GM18870 (cell line): ENCODE measurements at regions not wholly inside any gene's neighbourhood (a gene's known extent, or its start where the extent isn't known, plus 50 kb on each side); places are given as distances from the start of the nearest gene placed in this dataset.

ENCODE experiments used
- ATAC-seq: cut with Tn5 transposase; IDR thresholded peaks from one replicate; pipeline ENCODE4 v1.9.1; 2021; ENCODE audit warnings: moderate library complexity; ENCODE audit not compliant: unreplicated experiment

DNA sequence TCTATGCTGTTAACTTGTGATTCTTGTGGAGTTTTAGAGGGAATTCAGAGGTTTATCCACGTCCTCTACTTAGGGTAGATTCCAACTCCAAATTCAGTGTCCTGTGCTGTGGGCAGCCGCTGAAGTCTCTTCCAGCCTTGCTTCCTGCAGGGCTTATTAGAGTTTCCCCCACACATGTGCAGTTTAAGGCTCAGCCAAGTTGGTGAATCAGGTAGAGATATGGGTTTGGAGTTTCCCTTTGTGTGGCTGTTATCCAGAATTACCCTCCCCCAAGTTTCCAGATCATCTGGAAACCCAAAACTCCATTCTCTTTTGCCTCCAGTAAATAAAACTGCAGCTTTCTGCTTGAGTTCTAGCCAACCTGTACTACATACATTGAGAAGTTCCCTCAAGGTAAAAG is 853.7 kb downstream of the GALC start:
- no peak for ATAC-seq

DNA sequence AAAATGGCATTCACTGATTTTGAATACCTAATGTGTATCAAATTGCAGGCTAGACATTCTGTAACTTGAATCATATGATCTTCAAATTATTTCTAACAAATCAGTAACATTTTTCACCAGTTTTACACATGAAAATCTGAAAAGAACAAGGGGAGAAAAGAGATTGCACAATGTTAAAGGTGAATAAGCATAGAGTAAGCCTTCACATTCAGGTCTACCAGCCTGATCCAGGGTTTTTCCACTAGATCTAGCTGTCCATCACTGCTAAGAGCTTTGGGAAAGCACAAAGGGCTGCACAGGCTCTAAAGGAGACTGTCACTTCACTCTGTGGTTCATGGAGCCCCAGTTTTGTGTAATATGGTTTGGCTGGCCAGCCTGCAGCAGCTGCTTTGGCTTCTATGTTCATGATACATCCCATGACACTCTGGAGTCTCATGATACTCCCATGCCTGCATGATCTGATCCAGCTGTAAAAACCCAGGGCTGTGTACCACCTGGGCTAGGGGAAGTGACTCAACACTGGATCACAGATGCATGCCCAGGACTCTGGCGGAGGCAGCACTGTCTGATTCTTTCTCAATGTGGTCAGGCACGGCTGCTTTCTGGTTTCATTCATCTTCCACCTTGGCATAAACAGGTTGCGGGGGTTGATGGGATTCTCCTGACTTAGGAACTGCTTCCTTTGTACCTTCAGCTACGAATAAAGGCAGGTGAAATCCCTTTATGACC is 859.7 kb downstream of the GALC start:
- no peak for ATAC-seq

DNA sequence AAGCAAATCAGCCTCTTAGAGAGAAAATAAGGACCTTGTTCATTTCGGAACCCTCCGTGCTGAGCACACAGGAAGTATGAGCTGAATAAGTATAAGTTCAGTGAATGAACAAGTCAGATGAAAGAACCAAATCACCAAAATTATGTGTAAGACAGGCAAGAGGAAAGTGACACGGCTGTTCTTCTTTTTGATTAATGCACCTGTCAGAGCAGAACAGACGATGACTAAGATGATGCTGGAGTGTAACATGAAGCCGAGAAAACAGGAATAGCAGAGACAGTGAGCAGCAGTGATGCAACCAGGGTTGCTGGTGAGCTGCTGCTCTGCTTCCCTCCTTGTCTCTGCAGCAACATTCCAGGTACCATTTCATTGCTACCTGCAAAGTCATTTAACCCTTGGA is 861.1 kb downstream of the GALC start:
- no peak for ATAC-seq

DNA sequence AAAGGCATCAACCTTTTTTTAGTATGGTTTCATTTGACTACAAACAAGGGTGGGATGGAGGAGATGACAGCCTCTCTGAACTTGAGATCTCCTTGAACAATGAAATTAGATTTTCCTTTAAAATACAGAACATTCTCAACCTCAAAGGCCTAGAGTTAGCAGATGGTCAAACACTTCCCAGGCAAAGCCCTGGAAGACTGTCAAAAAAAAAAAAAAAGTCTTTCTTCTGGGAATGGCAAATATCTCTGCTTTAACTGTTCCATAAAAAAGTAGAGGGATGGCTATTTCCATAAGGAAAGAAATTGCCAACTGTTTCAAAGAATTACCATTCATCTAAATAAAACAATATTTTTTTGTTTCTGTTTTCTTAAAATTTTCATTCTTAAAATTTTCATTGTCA is 870.8 kb downstream of the GALC start:
- no peak for ATAC-seq

DNA sequence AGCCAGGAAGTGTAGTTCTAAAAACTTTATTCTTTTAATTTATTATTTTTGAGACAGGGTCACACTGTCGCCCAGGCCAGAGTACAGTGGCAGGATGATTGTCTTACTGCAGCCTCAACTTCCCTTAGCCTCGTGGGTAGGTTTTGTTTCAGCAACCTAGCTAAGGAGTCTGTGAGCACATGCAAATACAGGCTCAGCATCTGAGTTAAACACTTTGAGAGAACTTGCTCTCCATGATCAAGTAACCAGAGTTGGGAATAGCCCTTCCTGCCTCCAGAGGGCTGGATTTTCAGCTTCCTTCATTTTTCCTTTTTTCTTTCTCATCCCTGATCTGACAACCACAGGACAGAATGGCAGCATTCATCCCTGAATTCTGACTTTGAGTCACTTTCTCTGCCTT is 871.3 kb downstream of the GALC start:
- no peak for ATAC-seq

DNA sequence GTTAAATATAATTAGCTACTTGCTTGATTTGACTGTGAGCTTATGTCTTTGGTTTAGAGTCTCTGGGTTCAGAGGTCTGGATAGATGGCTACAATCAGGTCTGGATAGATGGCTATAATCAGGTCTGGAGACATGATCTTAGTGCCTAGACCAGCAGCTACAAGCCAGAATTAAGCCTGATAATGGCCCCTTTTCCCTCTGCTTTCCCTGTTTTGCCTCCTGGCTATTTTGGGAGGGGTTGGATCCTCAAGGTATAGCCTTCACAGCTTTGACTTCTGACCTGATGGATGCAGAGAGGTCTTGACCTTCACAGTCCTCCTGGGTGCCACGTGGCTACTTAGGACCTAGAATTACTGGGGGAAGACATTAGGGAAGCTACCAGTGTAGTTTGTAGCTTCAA is 877.7 kb downstream of the GALC start:
- no peak for ATAC-seq

DNA sequence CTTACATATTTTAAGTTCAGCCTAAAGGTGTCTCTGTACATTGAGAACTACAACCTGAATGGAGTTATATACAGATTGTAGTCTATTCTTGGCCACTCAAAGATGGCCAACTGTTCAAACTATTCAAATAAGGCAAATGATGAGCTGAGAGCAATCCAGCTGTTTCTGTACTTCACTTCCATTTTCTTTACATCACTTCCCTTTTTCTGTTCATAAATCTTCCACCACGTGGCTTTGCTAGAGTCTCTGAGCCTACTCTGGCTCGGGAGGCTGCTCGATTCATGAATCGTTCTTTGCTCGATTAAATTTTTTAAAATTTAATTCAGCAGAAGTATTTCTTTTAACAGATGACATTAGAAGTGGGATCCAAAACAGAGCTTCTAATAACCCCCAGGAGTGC is 879.7 kb downstream of the GALC start:
- no peak for ATAC-seq

DNA sequence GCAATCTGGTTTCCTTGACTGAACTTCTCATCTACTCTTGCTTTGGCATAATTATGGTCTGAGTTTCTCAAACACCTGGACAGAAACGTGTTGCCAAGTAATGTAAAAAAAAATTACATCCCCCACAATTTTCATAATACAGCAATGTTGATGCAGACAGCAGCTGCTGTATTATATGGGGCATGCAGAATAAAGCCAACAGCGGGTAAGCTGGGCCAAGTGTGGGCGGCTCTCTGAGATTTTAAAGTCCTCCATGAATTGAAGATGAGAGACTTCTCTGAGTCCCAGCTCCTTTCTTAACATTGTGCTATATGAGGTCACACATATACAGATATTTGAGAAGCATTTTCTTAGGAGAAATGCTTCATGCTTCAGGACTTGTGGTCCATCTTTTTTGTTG is 881.2 kb downstream of the GALC start:
- ATAC-seq = no peak

DNA sequence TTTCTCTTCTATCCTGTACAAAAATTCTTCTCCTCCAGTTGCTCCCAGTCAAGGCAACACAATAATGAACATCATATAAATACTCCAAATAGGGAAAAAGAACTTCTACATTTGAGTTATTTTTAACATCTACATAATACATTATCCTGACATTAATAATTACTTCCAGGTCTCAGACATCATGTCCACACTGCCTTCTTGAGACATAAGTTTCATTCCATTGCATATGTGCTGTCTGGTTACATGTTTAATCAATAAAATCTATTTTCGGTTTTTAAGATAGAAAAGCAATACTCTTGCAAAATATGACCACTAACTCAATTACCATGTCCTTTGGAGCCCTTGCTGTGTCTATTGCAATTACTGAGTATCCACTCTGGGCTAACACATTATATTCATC is 881.9 kb downstream of the GALC start:
- no peak for ATAC-seq

DNA sequence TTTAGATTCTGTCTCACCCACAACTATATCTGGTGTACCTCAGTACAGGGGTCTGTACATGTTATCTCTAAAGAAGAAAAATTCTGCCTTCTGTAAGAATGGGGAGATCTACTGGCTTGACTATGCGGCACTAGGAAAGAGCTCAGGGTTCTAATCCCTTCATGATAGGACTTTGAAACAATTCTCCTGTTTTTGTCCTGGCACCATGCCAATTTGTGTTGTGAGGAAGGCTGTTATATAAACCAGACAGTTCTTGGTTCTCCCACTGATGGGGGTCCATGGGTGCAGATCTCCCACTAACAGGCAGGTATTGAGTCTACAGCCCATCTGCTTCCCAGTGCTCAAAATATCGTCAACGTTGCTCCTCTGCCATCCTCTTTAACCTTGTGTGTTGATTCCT is 883.7 kb downstream of the GALC start:
- no peak for ATAC-seq

DNA sequence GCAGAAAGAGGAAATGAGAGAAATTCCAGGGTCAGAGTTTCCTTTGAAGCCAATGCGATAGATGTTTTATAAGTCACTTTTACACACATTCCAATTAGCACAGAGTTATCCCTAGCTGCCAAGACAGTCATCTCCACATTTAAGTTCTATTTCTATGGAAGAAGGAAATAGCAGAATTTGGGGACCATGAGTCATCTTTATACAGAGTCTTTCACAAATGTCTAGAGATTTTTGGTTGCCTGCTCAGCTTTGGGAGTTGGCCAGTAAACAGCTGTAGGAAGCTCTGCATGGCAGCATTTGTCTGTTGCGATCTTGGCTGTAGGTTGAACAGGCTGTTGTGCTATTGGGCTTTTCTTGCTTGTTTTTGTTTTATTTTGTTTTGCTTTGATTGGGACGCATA is 884.3 kb downstream of the GALC start:
- no peak for ATAC-seq

DNA sequence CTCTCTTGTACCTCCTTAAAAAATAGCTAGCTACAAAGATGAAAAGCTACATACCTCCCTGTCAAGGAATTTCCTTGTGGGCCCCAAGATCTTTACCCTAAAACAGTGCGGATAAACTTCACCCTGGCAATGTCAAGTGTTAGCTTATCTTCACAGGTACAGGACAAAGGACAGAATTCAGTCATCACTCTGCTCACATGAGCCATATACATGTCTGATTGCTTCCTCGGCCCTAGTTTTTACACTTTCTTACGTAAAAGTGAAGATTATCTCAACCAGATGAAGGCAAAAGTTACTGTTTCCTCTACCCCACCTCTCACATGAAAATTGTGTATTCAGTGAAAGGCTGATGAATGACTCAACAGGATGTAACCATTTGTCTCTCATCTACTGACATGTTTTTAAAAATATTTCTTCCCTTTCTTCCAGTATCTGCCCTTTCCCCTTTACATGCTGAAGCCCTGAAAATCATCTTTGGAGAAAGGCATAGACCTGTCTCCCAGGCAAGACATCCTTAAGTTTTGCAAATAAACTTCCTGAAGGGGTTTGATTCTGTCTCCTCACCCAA is 890.1 kb downstream of the GALC start:
- no peak for ATAC-seq

DNA sequence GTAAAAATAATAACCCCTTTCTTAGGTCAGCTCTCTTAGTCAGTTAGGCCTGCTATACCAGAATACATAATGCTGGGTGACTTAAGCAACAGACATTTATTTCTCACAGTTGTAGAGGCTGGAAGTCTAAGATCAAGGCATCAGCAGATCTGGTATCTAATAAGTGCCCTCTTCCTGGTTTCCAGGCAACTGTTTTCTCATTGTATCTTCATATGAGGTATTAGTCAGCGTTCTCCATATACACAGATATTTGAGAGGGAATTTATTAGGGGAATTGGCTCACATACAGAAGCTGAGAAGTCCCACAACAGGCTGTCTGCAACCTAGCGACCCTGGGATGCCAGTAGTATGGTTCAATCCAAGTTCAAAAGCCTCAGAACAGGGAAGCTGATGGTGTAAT is 896.0 kb downstream of the GALC start:
- ATAC-seq = no peak

DNA sequence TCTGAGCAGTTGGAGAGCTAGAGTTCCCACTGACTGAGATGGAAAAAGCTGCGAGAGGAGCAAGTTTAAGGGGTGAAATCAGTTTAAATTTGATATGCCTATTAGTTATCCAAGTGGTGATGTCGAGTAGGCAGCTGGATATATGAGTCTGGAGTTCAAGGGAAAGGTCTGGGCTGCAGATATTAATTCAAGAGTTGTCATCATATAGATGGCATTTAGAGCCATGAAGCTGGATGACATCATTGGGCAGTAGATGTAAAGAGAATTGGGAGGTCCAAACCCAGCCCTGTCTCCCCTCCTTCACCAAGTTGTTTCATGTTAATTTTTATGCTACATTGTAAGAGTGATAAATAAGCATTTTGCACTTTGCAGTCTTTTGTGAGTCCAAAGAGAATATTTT is 898.1 kb downstream of the GALC start:
- no peak for ATAC-seq

DNA sequence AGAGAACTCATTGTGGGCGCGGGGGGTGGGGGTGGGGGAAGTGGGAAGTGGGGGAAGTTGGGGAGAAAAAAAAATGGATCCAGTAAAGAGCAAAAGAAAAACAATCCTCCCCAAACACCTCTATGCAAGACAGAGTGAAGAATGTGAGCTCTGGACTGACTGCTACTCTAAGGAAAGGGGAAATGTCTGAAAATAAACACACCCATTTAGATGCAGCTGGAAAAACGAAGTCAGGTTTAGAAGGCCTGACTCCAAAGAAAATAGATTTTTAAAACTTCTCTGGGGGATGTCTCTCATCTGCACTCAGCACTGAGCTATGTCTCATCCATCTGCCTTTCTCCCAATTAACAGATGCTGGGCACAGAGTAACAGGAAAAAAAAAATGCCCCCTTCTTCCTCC is 904.4 kb downstream of the GALC start:
- no peak for ATAC-seq

DNA sequence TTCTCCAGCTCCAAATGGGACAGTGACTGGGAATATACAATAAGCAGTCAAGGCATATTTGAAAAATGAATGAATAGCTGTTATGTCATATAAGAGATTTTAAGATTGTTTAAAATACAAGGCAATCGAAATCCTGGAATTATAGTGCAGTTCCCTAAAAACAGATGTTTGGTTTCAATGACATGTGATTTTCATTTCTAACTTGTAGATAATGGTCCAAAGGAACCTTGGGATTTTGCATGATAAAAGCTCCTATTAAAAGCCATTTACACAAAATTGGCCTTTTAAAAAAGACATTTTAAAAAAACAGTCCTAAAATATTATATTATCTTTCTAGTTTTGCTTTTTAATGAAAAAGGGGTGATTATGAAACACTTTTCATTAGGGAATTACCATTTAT is 905.1 kb downstream of the GALC start:
- no peak for ATAC-seq

DNA sequence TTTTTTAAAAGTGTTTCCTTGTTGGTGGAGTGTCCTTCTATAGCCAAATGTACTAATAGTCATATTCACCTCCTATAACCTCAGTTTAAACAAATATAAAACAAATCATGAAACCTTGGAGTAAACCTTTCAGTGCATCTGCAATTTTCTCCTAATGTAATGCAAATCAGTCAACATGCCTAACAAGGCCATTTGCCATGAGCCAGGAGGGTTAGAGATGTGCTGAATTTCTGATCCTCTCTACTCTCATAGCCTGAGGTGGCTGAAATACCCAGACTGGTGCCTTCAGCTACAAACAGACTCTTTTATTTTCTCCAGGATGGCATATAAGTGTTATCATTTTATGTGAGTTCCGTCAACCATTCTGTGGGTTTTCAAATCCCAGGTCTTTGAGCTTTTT is 908.1 kb downstream of the GALC start:
- ATAC-seq = no peak

DNA sequence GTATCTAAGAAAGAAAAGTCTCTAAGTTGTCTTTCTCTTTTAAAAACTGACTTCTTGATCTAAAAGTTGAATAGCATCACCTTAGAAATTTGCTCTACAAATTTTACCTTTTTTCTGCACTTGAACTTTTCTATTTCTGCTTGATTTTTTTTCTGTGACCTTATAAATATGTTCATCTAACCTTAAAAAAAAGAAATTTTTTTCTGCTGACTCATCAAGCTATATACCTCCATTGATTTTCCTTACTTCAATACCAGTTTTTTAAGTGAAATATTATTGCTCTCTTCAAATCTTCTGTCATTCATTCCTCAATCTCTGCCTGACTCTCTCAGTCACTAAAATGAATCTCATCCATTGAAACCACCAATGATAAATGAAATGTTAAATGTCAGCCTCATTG is 910.1 kb downstream of the GALC start:
- no peak for ATAC-seq

DNA sequence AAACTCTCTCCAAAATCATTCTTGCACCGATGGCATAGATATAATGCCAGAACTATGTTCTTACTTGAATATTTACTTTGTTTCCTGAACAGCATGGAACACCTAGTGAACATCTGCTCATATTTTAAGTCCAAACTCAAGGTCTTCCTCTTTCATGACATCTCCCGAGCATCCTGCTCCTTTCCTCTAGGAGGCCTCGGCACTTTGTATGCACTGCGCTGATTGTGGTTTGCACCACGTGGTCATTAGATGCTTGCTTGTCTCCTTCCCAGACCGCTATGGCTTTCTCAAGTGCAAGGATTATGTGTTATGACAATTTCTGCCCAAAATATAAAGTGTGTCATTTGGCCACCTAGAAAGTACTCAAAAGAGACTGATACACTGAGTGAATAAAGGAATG is 912.0 kb downstream of the GALC start:
- no peak for ATAC-seq

DNA sequence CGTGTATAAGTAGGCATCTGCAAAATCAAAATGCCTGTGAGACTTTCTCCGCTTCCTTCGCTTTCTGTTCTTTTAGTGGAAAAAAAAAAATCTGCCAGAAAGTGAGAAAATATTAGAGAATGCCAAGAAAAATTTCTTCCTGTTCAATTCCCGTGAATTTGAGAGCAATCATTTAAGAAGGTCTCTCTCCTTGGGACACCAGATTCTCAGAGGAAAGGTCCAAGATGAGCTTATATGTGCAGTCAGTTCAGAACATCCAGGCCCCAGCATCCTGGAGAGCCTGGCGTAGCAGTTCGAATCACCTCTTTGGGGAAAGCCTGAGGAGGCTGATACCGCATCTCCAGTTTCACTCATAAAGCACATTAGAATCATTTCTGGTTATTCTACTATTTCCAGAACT is 912.8 kb downstream of the GALC start:
- no peak for ATAC-seq

DNA sequence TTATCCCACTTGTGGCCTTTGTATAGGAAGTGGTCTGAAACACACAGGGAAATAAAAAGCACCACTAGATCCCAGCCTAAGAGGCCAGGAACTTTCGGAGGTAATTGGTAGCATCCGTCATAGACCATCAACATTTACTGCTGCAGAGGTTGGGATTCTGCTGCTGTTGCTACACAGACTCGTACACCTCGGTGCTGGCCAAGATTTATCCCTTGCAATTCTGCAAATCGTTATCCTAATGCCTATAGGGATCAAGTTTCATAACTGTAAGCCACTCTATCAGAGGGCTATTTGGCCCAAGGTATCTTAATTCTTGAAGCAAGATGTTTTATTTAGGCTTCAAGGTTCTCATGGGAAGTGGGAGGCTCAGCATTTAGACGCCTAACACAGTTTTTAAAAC is 913.6 kb downstream of the GALC start:
- no peak for ATAC-seq

DNA sequence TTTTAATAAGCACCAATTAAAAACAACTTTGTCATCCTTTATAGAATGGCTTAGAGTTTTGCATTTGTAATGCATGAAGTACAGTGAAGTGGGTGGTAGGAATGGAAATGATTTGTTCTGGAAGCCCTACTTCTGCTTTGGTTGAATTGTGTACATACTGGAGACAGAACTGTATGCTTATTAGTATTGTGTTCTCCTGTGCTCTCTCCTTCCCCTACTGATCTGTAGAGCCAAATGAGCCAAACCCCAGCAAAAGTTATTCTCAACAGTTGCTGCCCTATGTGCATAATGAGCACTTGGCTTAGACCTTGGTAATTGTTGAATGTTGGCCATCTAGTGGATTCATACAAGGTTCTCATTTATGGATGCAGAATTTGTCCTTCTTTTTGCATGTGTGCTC is 916.1 kb downstream of the GALC start:
- ATAC-seq = no peak

DNA sequence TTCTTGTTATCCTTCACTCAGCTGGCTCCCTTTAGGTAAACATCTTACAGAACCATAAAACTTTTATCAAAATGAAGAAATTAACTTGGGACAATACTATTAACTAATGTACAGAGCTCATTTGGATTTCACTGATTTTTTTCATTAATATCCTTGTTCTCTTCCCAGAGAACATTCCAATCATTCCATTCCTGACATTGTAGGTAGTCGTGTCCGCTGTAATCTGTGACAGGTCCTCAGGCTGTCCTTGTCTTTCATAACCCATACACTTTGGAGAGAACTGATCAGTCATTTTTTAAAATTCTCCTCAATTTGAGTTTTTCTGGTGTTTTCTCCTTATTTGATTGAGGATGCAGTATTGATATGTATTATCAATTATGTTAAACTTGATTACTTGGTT is 916.8 kb downstream of the GALC start:
- no peak for ATAC-seq
